UCSD-AML1 (cell line): ENCODE measurements at regions not wholly inside any gene's neighbourhood (a gene's known extent, or its start where the extent isn't known, plus 50 kb on each side); places are given as distances from the start of the nearest gene placed in this dataset.
"Not testable (repeated sequence)": the region's sequence is repeated elsewhere in the genome, so short reads cannot be mapped to it uniquely, and the experiment has no call there.

Experiments
- DNase-seq: peaks from one replicate; lab custom pipeline; 2025; ENCODE audit not compliant: unreplicated experiment; lab: John Stamatoyannopoulos, UW

DNA sequence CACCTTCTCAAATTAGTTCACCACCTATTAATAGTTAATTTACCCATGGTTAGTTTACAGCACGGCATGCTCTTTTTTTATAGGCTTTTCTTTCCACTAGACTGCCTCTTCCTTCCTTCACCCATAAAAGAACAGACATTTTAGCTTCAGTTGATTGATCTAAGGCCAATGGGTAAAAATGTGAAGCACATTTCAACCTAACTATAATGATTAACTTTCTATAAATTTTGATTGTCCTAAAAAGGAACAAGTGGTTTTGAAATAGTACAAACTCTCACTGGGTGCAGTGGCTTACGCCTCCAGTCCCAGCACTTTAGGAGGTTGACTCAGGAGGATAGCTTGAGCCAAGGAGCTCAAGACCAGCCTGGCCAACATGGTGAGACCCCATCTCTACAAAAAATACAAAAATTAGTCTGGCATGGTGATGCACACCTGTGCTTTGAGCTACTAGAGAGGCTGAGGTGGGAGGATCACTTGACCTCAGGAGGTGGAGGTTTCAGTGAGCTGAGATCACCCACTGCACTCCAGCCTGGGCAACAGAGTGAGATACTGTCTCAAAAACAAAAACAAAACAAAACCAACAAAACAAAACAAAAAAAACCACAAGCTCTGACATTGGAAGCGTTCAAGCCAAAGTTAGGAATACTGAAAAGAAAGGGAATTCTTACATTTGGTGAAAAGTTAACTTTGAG is 89.9 kb upstream of the FAT1 start:
- no peak for DNase-seq

DNA sequence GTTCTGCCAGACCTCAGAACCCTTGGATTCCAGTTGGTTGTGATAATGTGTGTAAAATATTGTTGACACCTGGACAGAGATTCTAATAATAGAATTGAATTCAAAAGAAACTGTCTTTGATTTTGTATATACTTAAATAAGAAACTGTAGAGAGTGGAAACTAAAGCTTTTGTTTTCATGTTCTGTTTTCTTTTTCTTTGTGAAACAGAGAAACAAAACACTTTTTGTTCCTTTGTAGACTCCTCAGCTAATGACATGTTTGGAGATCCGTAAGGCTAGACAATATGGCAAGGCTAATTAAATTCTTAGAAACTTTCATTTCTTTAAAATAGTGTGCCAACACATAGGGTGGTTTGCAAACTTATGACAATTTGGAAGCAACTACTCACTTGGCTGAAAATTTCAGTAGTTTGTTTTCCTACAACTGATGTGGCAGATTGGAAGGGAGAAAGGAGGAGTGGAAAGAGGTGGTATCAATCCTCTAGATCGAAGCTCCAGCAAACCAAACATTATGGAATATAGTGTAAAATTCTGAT is 90.9 kb upstream of the FAT1 start:
- no peak for DNase-seq

DNA sequence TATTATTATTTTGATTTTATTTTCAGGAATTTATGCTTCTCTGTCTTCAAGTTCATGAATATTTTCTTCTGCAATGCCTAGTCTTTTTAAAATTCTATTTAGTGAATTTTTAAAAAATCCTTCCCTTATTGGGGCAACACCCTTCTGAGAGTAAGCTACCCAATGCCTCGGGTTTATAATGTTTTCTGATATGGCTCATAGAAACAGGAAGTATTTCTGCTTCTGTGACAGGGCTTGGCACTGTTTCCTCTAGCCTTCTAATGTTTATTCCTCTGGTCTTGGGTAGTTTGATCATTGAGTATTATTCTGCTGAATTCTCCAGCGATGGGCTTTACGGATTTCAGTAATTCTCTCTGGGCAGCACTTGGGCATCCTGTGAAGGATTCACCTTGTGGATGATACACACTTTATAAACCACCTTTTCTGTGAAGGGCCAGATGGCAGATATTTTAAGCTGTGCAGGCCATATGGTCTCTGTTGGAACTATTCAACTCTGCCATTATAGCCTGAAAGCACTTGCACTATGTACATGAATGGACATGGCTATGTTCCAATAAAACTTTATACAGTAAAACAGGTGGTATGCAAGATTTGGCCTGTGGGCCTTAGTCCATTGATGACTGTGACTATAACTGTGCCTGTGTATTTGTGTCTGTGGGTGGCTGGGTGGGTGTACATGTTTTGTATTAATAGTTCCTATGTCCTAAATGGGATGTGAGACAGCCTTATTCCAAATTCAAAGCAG is 95.9 kb upstream of the FAT1 start:
- no peak for DNase-seq

DNA sequence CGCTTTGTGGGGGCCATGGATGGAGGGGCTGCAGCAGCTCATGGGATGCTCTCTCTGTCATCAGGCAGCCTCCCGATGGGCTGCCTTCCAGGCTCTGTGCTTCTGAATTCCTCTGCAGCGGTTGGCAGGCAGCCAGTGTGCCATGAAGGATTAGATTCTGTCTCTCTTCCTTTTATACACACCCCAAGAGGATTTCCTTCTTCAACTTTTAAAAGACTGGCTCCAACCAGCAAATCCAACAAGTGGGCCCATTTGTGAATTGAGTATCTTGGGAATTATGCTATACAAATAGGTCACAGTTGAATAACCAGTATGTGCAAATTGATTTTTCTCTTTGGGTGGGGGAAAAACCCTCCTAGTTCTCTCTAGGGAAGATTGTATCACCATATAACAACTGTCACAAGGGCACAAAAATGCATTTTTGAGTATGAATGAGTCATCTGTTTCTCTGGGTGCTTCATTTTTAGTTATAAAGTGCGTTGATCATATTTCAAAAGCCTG is 96.8 kb upstream of the FAT1 start:
- DNase-seq, result no peak

DNA sequence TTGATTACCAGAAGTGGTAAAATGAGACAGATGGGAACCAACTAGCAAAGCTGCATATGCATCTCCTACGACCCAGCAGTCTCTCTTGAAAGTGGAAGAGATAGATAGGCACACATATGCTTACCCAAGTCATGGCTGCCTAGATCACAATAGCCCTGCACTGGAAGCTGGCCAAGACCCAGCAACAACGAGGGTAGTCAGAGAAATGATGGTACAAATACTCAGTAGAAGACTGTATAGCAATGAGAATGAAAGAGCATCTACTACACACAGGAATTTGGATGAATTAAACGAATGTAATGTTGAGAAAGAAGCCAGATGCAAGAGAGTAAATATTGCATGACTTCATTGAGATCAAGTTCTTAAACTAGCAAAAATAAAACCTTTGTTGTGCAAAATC is 100.3 kb upstream of the FAT1 start:
- DNase-seq, result no peak

DNA sequence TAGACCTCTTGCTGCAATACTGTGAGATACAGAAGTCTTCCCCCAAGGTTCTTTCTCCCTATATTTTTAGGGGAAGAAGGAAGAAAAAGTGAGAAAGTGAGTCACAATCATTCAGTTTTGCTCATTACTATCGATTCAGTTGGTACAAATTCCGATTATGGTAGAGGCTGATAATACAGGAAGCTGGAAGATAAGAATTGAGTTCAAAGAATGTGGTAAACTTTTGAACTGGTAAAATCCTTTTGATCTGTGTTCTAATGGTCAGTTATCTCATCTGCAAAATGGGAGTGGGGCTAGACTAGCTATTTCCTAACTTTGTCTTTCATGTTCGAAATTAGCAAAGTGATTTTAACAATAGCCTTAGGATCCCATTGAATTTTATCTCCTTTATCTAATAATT is 101.4 kb upstream of the FAT1 start:
- DNase-seq, result no peak

DNA sequence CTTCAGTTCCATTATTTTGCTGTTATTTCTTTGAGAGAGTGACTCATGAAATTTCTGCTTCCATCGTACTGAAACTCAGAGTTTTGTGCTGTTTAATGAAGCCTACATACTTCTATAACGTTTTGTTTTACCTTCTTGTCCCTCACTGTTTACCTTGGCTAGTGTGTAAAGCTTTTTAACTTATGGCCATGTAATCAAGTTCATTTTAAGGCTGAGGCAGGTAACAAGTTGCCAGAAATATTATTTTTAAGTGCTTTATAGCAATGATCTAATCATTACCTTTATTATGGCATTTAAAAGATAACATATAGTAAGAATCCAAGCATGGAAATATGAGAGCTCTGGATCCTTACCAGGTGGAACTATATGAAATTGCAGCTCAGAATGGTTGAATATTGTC is 102.3 kb upstream of the FAT1 start:
- no peak for DNase-seq

DNA sequence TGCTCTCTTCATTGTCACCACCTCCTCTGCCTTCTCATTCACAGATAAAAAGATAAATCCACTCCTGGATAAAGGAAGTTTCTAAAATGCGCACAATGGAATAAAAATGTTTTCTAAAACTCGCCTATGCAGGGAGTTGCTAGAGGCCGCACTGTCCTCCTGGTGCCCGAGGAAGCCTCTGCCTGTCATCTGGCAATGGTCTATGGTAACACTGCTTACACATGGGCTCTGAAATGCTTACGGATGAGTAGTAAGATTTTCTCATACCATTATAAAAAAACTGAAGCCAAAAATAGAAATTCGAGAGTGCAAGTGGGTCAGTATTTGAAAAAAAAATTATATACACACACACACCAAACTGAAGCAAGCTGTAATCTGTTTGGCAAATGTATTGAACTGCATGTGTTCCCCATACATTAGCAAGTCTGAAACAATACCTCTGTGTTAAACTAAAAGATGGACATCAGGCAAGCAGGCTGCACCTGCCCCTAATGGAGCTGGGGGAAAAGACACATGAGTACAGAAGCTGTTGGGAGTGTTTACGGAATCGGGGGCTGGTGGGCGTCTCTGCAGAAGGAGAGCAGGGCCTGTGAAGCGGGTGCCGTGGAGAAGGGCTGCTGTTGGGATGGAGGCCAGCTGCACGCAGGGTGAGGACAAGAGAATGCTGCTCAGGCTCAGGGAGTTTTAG is 103.3 kb upstream of the FAT1 start:
- no peak for DNase-seq

DNA sequence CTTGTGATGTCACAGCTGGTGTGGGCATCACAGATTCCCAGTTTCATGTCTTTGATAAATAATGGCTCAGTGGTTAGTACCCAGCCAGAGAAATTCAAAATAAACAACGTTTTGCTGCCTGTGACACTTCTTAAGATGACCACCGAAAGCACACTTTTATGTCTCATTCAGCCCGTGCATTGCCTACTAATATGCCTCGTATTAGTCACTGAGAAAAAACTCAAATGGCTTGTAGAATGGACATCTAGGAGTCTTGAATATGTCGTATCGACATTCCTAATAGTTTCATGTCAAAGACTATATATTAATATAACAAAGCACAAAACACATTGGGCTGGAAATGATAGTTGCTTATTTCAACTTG is 103.9 kb upstream of the FAT1 start:
- DNase-seq, result no peak

DNA sequence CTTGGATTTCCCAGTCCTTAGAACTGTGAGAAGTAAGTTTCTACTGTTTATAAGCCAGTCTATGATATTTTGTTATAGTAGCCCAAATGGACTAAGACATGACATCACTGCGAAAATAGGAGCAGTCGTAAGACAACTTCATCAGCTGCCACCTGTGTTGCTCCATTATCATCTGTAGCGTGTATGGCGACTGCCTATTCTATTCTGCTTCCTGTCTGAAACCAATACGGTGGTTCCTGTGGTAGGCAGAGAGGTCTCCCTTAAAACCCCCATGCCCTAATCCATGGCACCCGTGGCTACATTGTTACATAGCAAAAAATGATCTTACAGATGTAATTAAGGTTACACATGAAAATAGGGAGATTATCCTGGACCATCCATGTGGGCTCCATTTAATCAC is 105.4 kb upstream of the FAT1 start:
- no peak for DNase-seq

DNA sequence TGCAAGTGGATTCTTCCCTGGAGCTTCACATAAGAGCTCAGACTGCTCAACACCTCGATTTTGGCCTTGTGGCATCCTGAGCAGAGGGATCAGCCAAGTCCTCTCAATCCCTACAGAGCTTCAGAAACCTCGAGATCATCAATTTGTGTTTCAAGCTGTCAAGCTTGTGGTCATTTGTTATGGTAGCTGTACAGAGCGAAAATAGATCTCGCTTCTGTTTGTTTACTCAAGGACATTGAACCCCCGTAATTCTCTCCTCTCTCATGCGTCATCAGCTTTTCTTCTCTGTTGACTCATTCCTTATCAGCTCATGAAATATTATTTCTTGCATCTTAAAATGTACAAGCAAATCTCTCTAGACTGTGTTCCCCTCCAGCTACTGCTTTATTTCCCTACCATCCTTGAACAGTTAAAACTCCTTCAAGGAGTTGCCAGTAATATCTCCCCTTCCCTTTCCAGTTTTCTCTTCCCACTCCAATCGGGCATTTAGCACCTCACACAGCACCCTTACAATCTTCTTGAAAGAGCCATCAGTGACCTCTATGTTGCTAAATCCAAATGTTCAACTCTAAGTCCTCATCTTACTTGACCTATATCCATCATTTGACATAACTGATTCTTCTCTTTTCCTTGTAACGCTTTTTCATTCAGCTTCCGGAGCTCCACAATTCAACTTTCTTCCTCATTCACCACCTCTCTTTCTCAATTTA is 106.2 kb upstream of the FAT1 start:
- DNase-seq, result no peak

DNA sequence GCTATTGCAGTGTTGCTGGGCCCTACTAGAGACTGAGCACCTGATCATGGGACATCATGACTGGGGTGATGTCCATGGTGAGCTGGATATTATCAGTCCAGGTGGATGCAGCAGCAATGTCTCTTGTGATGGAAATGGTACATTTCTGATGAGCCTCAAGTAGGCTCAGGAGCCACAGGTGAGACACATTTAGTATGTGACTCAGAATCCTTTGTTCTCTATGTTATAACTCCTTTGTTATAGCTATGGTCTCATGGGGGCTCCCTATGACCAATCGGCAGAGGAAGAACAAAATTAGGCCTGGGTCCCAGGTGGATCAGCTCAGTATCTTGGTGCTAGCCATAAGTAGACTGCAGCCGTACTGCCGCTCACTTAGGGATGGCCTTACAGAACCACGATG is 107.9 kb upstream of the FAT1 start:
- no peak for DNase-seq

DNA sequence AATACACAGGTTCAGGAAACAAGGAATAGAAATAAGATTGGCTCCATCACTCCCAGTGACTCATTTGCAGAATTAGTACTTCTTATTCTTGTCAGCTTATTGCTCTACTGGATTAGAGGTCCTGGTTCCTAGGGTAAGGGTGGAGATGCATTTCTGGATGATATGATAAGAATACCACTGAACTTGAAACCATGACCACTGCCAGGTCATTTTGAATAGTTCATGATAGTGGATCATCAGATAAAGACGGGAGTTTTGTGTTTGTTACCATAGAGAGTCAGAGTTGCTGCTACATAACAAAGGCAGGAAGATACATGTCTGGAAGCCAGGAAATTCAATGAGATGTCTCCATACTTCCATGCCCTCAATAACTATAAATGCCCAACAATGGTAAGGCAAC is 109.2 kb upstream of the FAT1 start:
- DNase-seq, result no peak

DNA sequence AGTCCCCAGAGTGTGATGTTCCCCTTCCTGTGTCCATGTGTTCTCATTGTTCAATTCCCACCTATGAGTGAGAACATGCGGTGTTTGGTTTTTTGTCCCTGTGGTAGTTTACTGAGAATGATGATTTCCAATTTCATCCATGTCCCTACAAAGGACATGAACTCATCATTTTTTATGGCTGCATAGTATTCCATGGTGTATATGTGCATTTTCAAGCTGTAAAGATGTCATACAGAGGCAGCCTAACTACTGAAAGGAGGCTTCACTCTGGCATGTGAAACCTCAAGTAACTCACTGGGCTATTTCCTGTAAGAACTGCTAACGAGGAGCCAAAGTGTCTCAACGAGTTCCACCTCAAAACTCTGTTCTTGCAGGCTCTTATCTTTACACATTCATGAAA is 113.8 kb upstream of the FAT1 start:
- DNase-seq, result not testable (repeated sequence)

DNA sequence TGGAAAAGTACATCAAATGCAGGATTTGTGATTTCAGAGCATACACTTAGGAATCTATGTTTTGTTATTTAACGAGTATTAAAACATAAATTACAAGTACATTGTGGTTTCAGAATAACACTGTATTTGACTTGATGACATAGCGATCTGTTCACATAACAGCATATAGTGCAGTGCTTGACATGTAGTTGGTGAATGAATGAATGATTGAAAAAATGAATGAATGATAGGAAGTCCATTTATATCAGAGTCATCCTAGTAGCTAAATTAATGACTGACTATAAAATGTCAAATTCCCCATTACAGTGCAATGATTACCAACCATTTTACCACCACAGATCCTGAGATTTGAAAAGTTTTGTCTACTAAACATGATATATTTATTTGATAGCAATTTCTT is 114.6 kb upstream of the FAT1 start:
- DNase-seq, result no peak

DNA sequence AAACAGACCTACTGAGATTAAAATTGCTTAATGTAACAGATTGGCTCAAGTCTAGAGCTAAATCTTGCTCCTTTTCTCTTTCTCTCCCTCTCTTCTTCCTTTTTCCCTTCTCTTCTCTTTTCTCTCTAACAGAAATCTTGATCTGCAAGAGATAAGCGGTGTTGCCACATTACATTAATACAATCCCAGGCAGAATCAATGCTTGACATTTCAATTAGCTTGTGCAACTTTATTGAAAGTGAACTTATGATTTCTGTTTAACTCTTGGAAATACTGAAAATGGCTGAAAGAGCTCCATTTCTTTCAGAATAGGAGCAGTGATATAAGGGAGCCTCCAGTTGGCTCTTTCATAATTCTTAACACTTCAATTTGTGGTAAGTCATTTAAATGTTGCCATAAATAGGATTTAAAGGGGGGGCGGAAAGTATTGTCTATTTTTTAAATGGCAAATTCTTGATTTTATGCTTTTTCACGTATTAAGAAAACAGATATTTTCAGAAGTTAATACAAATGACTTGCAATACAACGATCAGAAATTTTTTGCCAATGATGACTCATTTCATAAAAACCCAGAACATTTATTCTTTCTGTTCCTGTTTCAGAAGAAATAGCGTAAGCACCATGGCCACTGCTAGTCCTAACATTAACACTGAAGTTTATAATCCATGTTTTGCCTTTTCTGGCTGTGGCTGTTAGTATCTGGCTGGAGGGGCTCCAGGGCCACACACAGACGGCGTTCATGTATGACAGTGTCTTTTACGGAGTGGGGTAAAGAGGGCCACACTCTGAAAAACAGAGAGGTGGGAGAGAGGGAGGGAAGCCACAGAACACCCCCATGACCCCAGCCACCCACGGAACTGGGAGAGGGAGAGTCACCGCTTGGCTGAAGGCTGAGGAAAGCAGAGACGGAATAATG is 115.7 kb upstream of the FAT1 start:
- no peak for DNase-seq

DNA sequence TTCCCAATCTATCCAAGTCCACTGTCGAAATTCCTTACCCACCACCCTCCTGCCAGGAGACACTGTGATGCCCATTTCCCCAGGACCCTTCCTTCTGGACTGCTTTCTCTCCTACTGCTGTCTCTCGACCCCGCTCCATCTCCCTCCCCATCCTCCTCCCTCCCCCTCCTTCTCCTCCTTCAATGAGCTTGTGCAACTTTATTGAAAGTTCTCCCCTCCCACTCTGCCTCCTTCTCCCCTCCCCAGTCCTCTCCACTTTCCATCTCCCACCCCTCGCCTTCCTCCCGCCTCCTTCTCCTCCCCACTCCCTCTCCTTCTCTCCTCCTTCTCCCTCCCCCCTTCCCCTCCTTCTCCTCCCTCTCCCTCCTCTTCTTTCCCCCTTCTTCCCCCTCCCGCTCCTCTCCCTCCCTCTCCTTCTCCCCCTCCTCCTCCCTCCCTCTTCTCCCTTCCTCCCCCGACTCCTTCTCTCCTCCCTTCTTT is 116.6 kb upstream of the FAT1 start:
- no peak for DNase-seq

DNA sequence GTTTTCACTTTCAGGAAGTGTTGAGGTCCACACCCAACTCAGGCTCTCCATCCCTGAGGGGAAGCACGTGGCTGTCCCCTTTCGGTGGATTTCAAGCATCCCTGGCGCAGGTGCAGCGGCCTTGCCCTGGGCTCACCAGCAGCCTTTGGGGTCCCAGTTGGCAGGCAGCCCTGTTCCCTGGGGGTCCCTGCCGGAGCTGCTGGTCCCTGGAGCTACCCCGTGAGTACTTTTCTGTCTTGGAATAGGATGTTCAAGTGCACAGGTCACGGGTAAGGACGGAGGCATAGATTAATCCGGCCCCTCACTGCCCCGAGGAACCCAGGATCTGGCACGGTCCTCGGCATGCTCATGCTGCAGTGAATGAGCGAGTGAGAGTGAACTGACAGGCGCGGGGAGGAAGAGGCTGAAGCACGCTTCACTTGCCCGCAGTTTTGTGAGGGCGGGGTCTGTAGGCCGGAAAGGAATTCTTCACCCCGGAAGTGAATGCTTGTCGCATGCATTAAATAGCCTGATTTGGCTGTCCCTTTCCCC is 117.2 kb upstream of the FAT1 start:
- no peak for DNase-seq

DNA sequence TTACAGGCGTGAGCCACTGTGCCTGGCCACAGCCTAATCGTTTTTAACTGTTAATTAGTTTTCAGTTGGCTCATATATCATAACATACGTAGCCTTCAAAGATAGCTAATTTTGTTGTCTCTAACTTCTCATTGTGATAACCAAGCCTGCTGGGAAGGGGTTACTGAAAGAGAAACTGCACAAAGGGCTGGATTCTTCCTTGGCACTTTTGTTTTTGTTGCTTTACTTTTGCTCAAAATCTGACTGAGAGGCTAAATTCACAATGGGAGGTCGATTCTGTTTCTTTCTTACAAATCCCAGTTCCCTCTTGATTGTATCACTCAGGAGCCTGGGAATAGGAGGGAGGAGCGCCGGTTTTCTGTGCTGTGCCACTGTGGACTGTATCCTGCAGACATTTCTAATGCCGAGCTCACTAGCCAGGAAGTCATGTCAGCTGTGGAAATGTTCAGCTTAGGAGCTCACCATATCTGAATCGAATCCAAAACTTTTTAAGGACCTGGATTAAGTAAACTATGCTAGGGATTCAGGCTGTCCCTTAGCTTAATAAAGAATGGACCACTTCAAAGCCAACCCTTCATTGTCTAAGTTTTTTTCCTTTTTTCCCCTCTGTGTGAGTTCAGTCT is 120.5 kb upstream of the FAT1 start:
- DNase-seq, result no peak
